ENCODE measurements at regions not wholly inside any gene's neighbourhood (a gene's known extent, or its start where the extent isn't known, plus 50 kb on each side); places are given as distances from the start of the nearest gene placed in this dataset.

- TF ChIP-seq EZH2 (IDR thresholded peaks at IDR 0.05; ENCODE audit: borderline replicate concordance, low read length) = no peak
- TF ChIP-seq, protein P1, sequence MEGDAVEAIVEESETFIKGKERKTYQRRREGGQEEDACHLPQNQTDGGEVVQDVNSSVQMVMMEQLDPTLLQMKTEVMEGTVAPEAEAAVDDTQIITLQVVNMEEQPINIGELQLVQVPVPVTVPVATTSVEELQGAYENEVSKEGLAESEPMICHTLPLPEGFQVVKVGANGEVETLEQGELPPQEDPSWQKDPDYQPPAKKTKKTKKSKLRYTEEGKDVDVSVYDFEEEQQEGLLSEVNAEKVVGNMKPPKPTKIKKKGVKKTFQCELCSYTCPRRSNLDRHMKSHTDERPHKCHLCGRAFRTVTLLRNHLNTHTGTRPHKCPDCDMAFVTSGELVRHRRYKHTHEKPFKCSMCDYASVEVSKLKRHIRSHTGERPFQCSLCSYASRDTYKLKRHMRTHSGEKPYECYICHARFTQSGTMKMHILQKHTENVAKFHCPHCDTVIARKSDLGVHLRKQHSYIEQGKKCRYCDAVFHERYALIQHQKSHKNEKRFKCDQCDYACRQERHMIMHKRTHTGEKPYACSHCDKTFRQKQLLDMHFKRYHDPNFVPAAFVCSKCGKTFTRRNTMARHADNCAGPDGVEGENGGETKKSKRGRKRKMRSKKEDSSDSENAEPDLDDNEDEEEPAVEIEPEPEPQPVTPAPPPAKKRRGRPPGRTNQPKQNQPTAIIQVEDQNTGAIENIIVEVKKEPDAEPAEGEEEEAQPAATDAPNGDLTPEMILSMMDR (IDR thresholded peaks at IDR 0.05; ENCODE audit: low read length) = no peak
- Histone ChIP-seq H3K9me2 (ENCODE audit: low read depth, low read length) (no peaks in the 10 kb centered on the region), H3K4me1 (ENCODE audit: insufficient read depth, low read length, severe bottlenecking) (no peaks in the 10 kb centered on the region), H3K9ac (ENCODE audit: low read length) (no peak overlapping the region), H3K27ac (ENCODE audit: low read depth, low read length, poor library complexity, severe bottlenecking) (no peak overlapping the region), H4K20me1 (ENCODE audit: insufficient read depth, low read length) (no peaks in the 10 kb centered on the region), H3K9me3 (ENCODE audit: low read length) (no peaks in the 10 kb centered on the region), H2AFZ (ENCODE audit: low read length) (no peak overlapping the region), H3F3A (ENCODE audit: insufficient read depth, low read length) (no peaks in the 10 kb centered on the region), H3K4me2 (ENCODE audit: low read length) (no peak overlapping the region), H3K79me2 (ENCODE audit: insufficient read depth, low read length) (no peaks in the 10 kb centered on the region), H3K27me3 (ENCODE audit: insufficient read depth, low read length) (no peaks in the 10 kb centered on the region), H3K4me3 (ENCODE audit: low read depth, low read length, poor library complexity, severe bottlenecking) (no peak overlapping the region), H3K36me3 (ENCODE audit: insufficient read depth, low read length) (no peaks in the 10 kb centered on the region)
Measured at GRCh38 chr4:31034550-31034949, 314.4 kb downstream of the PCDH7 start.

GRCh38 chr4:31035761-31036160 is 315.6 kb downstream of the PCDH7 start:
- Histone ChIP-seq H4K20me1 (ENCODE audit: insufficient read depth, low read length) (no peaks in the 10 kb centered on the region), H3K79me2 (ENCODE audit: insufficient read depth, low read length) (no peaks in the 10 kb centered on the region)

DNA sequence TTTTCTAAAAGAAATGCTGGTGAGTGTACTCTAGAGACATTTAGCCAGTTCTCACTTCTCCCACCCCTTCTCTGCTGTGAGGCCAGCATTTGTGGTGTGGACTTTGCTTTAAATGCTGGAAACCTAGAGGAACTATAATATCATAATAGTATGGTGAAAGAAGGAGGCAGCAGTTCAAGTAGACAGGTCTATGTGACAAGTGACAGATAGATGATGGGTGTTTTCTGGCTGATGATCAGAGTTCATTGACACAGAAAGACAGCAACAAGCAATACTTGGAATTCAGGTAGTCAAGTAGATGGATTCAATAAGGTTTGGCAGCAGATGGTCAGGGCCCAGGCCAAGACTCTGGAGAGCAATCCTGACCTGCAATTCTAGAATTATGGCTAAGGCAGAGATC is 317.5 kb downstream of the PCDH7 start:
- no peak overlapping the region for H3K9ac ChIP-seq (ENCODE audit: low read length)
- no peaks in the 10 kb centered on the region for H3K36me3 ChIP-seq (ENCODE audit: insufficient read depth, low read length)
- no peak overlapping the region for H2AFZ ChIP-seq (ENCODE audit: low read length)
- H3F3A ChIP-seq (ENCODE audit: insufficient read depth, low read length) = no peaks in the 10 kb centered on the region
- no peaks in the 10 kb centered on the region for H3K9me3 ChIP-seq (ENCODE audit: low read length)
- no peak overlapping the region for H3K4me2 ChIP-seq (ENCODE audit: low read length)
- TF ChIP-seq, protein P1 (IDR thresholded peaks at IDR 0.05; ENCODE audit: low read length) = no peak
- TF ChIP-seq EZH2 (IDR thresholded peaks at IDR 0.05; ENCODE audit: borderline replicate concordance, low read length) = no peak
- H3K79me2 ChIP-seq (ENCODE audit: insufficient read depth, low read length) = no peaks in the 10 kb centered on the region
- no peak overlapping the region for H3K27ac ChIP-seq (ENCODE audit: low read depth, low read length, poor library complexity, severe bottlenecking)
- H3K4me1 ChIP-seq (ENCODE audit: insufficient read depth, low read length, severe bottlenecking) = no peaks in the 10 kb centered on the region
- H3K27me3 ChIP-seq (ENCODE audit: insufficient read depth, low read length) = no peaks in the 10 kb centered on the region
- no peaks in the 10 kb centered on the region for H3K9me2 ChIP-seq (ENCODE audit: low read depth, low read length)
- H3K4me3 ChIP-seq (ENCODE audit: low read depth, low read length, poor library complexity, severe bottlenecking) = no peak overlapping the region
- H4K20me1 ChIP-seq (ENCODE audit: insufficient read depth, low read length) = no peaks in the 10 kb centered on the region

More at GRCh38 chr4:31035761-31036160, 315.6 kb downstream of the PCDH7 start:
- Histone ChIP-seq H3K9me3 (ENCODE audit: low read length) (no peaks in the 10 kb centered on the region), H3K4me3 (ENCODE audit: low read depth, low read length, poor library complexity, severe bottlenecking) (no peak overlapping the region), H3K4me1 (ENCODE audit: insufficient read depth, low read length, severe bottlenecking) (no peaks in the 10 kb centered on the region), H3K27ac (ENCODE audit: low read depth, low read length, poor library complexity, severe bottlenecking) (no peak overlapping the region), H3K9ac (ENCODE audit: low read length) (no peak overlapping the region), H2AFZ (ENCODE audit: low read length) (no peak overlapping the region), H3F3A (ENCODE audit: insufficient read depth, low read length) (no peaks in the 10 kb centered on the region), H3K9me2 (ENCODE audit: low read depth, low read length) (no peaks in the 10 kb centered on the region), H3K27me3 (ENCODE audit: insufficient read depth, low read length) (no peaks in the 10 kb centered on the region), H3K36me3 (ENCODE audit: insufficient read depth, low read length) (no peaks in the 10 kb centered on the region), H3K4me2 (ENCODE audit: low read length) (no peak overlapping the region)
- no peak for TF ChIP-seq EZH2 (IDR thresholded peaks at IDR 0.05; ENCODE audit: borderline replicate concordance, low read length)
- TF ChIP-seq, protein P1 (IDR thresholded peaks at IDR 0.05; ENCODE audit: low read length) = no peak

Measured in OCI-LY1 (cell line).